IgD-negative memory B cell (primary cell): ENCODE measurements at regions not wholly inside any gene's neighbourhood (a gene's known extent, or its start where the extent isn't known, plus 50 kb on each side); places are given as distances from the start of the nearest gene placed in this dataset.
"Not testable (repeated sequence)": the region's sequence is repeated elsewhere in the genome, so short reads cannot be mapped to it uniquely, and the experiment has no call there.

Experiments used
- H3K27ac Mint-ChIP-seq, 3 donors: one replicate each; pipeline ENCODE4 v1.8.0; 2020 to 2022; ENCODE audit warnings: mild to moderate bottlenecking in 3 of 3, mixed read lengths in 3 of 3, moderate library complexity in 1 of 3
- H3K27me3 Mint-ChIP-seq: one replicate; pipeline ENCODE4 v1.8.0; 2021; ENCODE audit warnings: mixed read lengths
- H3K36me3 Mint-ChIP-seq: one replicate; pipeline ENCODE4 v1.8.0; 2020; ENCODE audit warnings: mild to moderate bottlenecking, mixed read lengths
- H3K4me1 Mint-ChIP-seq, 3 donors: one replicate each; pipeline ENCODE4 v1.8.0; 2020 to 2022; ENCODE audit warnings: mixed read lengths in 3 of 3, mild to moderate bottlenecking in 1 of 3
- H3K4me3 Mint-ChIP-seq, 4 donors: one replicate each; pipeline ENCODE4 v1.8.0; 2020 to 2022; ENCODE audit warnings: mild to moderate bottlenecking in 4 of 4, mixed read lengths in 4 of 4, moderate library complexity in 3 of 4
- H3K9me3 Mint-ChIP-seq, 3 donors: one replicate each; pipeline ENCODE4 v1.8.0; 2020 to 2021; ENCODE audit warnings: mixed read lengths in 3 of 3, mild to moderate bottlenecking in 1 of 3

GRCh38 chr11:13782390-13783075, 114.1 kb downstream of the FAR1 start:
- Mint-ChIP-seq H3K36me3 (no peaks in the 10 kb centered on the region), H3K9me3 (no peaks in the 10 kb centered on the region), H3K4me3 (no peak overlapping the region), H3K27me3 (peaks cover 4% of the 10 kb centered on the region), H3K27ac (peak overlapping the region in 1 of 3 donors; percentile 52), H3K4me1 (no peaks in the 10 kb centered on the region)

DNA sequence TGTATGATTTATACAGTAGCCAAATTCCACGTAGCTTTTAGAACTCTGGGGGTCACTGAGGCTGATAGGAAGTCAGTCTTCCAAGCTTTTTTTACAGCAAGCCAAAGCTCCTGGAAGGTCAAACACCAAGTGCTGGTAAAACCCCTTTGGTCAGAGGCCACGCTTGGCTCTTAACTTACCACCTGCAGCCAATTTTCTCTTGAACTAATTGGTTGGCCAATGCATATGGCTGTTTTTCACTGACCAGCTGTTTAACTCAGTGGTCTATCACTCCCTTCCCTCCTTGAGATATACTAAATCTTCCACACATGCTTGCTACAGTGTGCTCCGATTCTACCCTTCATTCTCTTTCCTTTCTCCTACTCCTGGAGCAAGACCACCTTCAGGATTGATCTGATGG, 116.0 kb downstream of the FAR1 start:
- Mint-ChIP-seq H3K27ac (peak overlapping the region in 1 of 3 donors; percentile 42), H3K9me3 (no peaks in the 10 kb centered on the region), H3K27me3 (peaks cover 2% of the 10 kb centered on the region), H3K36me3 (no peaks in the 10 kb centered on the region), H3K4me1 (no peaks in the 10 kb centered on the region), H3K4me3 (no peak overlapping the region)

DNA sequence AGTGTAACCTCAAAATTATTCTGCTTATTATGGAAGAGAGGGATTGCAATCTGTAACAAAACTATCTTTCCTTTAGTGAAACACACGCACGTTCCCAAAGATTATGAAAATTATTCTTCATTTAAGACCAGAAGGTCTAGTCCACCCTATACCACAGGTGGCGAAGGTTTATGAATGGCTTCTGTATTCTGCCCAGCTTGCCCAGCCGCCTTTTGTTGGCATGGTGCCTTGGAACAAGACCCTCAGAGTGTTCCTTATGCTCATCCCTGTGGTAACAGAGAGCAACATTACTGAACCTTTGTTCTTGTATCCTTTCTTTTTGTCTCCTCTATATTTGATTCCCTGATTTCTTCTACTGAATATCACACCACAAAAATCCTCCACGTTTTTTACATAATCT, 116.4 kb downstream of the FAR1 start:
- H3K27me3 Mint-ChIP-seq, result peaks cover 2% of the 10 kb centered on the region
- H3K9me3 Mint-ChIP-seq, result no peaks in the 10 kb centered on the region
- H3K36me3 Mint-ChIP-seq, result no peaks in the 10 kb centered on the region
- no peaks in the 10 kb centered on the region for H3K4me1 Mint-ChIP-seq
- H3K27ac Mint-ChIP-seq, result no peak overlapping the region
- H3K4me3 Mint-ChIP-seq, result no peak overlapping the region

- H3K27ac Mint-ChIP-seq, result no peak overlapping the region
- peaks cover 2% of the 10 kb centered on the region for H3K27me3 Mint-ChIP-seq
- H3K4me1 Mint-ChIP-seq, result no peaks in the 10 kb centered on the region
- H3K36me3 Mint-ChIP-seq, result no peaks in the 10 kb centered on the region
- no peak overlapping the region for H3K4me3 Mint-ChIP-seq
- no peaks in the 10 kb centered on the region for H3K9me3 Mint-ChIP-seq
Measured at GRCh38 chr11:13786688-13787087, 118.2 kb downstream of the FAR1 start.

DNA sequence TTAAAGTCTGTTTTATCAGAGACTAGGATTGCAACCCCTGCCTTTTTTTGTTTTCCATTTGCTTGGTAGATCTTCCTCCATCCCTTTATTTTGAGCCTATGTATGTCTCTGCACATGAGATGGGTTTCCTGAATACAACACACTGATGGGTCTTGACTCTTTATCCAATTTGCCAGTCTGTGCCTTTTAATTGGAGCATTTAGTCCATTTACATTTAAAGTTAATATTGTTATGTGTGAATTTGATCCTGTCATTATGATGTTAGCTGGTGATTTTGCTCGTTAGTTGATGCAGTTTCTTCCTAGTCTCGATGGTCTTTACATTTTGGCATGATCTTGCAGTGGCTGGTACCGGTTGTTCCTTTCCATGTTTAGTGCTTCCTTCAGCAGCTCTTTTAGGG, 129.1 kb downstream of the FAR1 start:
- H3K27me3 Mint-ChIP-seq, H3K36me3 Mint-ChIP-seq, H3K27ac Mint-ChIP-seq, H3K4me3 Mint-ChIP-seq, H3K9me3 Mint-ChIP-seq, H3K4me1 Mint-ChIP-seq: not testable (repeated sequence)

DNA sequence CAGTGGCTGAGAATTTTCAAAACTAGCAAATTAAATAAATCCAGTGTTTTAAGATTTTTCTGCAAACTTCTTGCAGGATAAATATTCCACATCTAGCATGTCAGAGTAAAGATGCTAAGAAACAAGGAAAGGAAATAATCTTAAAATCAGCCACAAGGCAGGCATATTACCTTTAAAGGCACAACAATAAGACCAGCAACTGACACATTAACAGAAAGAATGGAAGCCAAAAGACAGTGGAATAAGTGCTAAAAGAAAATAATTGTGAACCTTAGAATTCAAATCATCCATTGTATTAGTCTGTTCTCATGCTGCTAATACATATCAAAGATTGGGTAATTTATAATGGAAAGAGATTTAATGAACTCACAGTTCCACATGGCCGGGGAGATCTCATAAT, 132.4 kb downstream of the FAR1 start:
- H3K27ac Mint-ChIP-seq, result no peak overlapping the region
- no peak overlapping the region for H3K4me3 Mint-ChIP-seq
- H3K4me1 Mint-ChIP-seq, result no peaks in the 10 kb centered on the region
- H3K9me3 Mint-ChIP-seq, result peaks cover 3 to 15% (median 4%) of the 10 kb centered on the region in 3 donors
- peaks cover 3% of the 10 kb centered on the region for H3K27me3 Mint-ChIP-seq
- no peaks in the 10 kb centered on the region for H3K36me3 Mint-ChIP-seq

DNA sequence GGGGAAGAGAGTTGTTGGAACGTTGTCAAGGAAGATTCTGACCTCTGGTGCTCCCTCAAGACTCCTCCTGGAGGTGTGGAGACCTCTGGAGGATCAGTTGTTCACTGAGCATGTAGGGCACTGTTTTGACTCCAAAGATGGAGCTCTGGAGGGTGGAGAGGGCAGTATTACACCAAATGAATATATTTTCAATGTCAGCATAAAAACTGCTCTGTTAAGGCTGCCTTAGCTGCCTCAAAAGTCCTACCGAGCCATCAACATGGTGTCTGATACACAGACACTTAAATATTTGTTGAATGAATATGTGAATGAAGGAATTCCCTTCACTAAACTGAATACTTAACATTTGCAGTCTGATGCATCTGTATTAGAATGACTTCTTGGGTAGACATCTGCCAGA, 144.2 kb upstream of the SPON1 start:
- no peak overlapping the region for H3K27ac Mint-ChIP-seq
- peaks cover 1 to 24% (median 20%) of the 10 kb centered on the region in 3 donors for H3K9me3 Mint-ChIP-seq
- H3K36me3 Mint-ChIP-seq, result no peaks in the 10 kb centered on the region
- no peaks in the 10 kb centered on the region for H3K4me1 Mint-ChIP-seq
- no peak overlapping the region for H3K4me3 Mint-ChIP-seq
- H3K27me3 Mint-ChIP-seq, result peaks cover 3% of the 10 kb centered on the region

DNA sequence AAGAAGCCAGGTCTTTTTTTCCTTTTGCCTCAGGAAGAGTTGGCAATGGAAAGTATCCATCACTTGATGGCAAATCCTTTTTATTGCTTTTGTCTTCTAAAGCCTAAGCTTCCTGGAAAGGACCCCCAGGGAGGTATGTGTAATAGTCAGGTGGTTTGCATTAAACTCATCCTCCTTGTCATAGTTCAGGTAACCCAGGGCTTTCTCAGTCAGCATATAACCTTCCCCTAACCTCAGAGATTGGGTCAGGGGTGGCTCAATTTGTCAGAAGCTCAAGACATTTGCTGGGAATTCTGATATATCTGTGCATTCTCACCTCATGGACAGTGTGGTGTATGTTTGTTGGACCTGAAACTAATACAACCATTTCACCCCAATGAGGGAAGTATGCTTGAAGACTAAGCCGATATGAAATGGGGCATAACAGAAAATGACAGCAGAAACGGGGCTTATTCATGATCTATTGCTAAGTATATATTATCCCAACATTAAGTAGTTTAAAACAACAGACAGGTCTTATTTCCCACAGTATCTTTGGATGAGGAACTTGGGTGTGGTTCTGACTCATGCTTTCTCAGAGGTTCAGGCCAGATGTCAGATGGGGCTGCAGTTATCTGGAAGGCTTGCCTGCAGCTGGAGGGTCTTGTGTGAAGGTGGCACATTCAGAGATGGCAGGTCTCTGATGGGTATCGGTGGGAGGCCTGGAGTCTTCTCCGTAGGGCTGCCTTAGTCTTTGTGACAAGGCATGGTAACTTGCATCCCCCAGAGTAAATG, 135.8 kb upstream of the SPON1 start:
- Mint-ChIP-seq H3K27ac (no peak overlapping the region), H3K4me1 (no peaks in the 10 kb centered on the region), H3K9me3 (peaks cover 5 to 11% (median 10%) of the 10 kb centered on the region in 3 donors), H3K4me3 (no peak overlapping the region), H3K27me3 (peaks cover 9% of the 10 kb centered on the region), H3K36me3 (peaks cover 4% of the 10 kb centered on the region)

DNA sequence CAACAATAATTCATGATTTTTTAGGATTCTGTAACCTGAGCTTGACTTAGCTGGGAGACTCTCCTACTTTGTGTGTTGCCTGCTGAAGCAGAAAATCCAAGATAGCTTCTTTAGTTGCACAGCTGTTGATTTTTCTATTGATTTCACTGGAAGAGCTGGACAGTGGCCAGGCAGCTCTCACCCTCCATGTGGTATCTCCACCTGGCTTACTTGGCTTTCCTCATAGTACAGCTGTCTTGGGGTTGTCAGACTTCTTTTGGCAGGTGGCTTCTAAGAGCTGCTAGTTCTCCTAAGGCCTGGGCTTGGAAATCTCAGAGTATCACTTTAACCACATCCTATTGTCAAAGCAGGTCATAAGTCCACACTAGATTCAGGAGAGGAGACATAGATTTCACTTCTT, 130.8 kb upstream of the SPON1 start:
- H3K4me3 Mint-ChIP-seq, result no peak overlapping the region
- H3K4me1 Mint-ChIP-seq, result peaks cover 0 to 1% (median 0%) of the 10 kb centered on the region in 3 donors
- H3K27ac Mint-ChIP-seq, result no peak overlapping the region
- peaks cover 4% of the 10 kb centered on the region for H3K36me3 Mint-ChIP-seq
- H3K9me3 Mint-ChIP-seq, result peaks cover 3 to 15% (median 9%) of the 10 kb centered on the region in 3 donors
- H3K27me3 Mint-ChIP-seq, result peaks cover 12% of the 10 kb centered on the region

DNA sequence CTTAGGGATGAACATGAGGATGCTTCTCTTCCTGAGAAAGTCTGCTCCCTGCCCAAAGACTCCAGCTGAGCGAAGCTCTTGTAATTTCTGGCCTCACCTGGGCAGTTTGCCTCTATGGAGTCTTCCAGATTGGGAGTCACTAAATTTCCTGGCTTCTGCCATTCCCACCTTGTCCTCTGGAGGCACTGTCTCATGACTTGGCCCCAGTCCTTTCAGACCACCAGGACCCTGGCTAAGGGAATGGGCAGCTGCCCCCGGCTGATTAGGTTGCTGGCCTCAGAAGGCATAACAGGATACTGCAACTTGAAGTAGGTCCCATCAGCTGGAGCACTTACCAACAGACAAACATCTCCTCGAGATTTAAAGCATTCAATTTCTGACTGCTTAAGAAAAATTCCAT, 128.1 kb upstream of the SPON1 start:
- Mint-ChIP-seq H3K27ac (no peak overlapping the region), H3K4me3 (no peak overlapping the region), H3K27me3 (peaks cover 10% of the 10 kb centered on the region)

GRCh38 chr11:13836666-13837065, 125.9 kb upstream of the SPON1 start:
- H3K27me3 Mint-ChIP-seq, result peaks cover 7% of the 10 kb centered on the region
- H3K4me3 Mint-ChIP-seq, result no peak overlapping the region
- H3K9me3 Mint-ChIP-seq, result peaks cover 0 to 4% (median 2%) of the 10 kb centered on the region in 3 donors
- no peaks in the 10 kb centered on the region for H3K36me3 Mint-ChIP-seq
- H3K4me1 Mint-ChIP-seq, result peaks cover 0 to 15% (median 6%) of the 10 kb centered on the region in 3 donors
- H3K27ac Mint-ChIP-seq, result no peak overlapping the region

More for the DNA sequence above, 128.1 kb upstream of the SPON1 start:
- Mint-ChIP-seq H3K4me1 (peaks cover 0 to 5% (median 2%) of the 10 kb centered on the region in 3 donors), H3K36me3 (no peaks in the 10 kb centered on the region), H3K9me3 (peaks cover 0 to 14% (median 5%) of the 10 kb centered on the region in 3 donors)

DNA sequence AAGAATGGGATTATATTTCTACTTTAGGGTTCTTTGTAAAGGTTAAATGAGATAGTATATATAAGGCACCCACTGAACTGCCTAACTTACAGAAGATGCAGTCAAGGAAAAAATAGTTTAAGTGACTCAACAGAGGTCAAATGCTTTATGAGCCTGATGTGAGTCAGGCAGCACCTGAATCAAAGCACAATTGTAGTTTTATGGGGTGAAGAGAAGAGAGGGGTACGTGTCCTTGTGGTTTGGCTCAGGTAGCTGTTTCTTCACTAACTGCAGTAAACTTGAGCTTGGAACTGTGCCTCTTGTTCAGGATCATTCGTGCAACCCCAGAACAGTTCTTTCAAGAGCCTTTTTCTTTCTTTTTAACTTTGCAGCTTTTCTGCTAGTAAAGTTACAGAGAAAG, 125.2 kb upstream of the SPON1 start:
- H3K4me1 Mint-ChIP-seq, result peaks cover 0 to 15% (median 6%) of the 10 kb centered on the region in 3 donors
- H3K4me3 Mint-ChIP-seq, result no peak overlapping the region
- H3K27ac Mint-ChIP-seq, result no peak overlapping the region
- peaks cover 7% of the 10 kb centered on the region for H3K27me3 Mint-ChIP-seq
- no peaks in the 10 kb centered on the region for H3K36me3 Mint-ChIP-seq
- peaks cover 0 to 4% (median 2%) of the 10 kb centered on the region in 3 donors for H3K9me3 Mint-ChIP-seq

GRCh38 chr11:13841393-13841792, 121.1 kb upstream of the SPON1 start:
- Mint-ChIP-seq H3K27me3 (peaks cover 2% of the 10 kb centered on the region), H3K9me3 (no peaks in the 10 kb centered on the region), H3K4me1 (peaks cover 0 to 15% (median 7%) of the 10 kb centered on the region in 3 donors), H3K36me3 (no peaks in the 10 kb centered on the region), H3K4me3 (no peak overlapping the region), H3K27ac (no peak overlapping the region)

GRCh38 chr11:13848031-13848430, 114.5 kb upstream of the SPON1 start:
- H3K4me3 Mint-ChIP-seq, result no peak overlapping the region
- no peak overlapping the region for H3K27ac Mint-ChIP-seq
- no peaks in the 10 kb centered on the region for H3K36me3 Mint-ChIP-seq
- H3K9me3 Mint-ChIP-seq, result no peaks in the 10 kb centered on the region
- H3K4me1 Mint-ChIP-seq, result peaks cover 4 to 9% (median 8%) of the 10 kb centered on the region in 3 donors
- H3K27me3 Mint-ChIP-seq, result peaks cover 24% of the 10 kb centered on the region

DNA sequence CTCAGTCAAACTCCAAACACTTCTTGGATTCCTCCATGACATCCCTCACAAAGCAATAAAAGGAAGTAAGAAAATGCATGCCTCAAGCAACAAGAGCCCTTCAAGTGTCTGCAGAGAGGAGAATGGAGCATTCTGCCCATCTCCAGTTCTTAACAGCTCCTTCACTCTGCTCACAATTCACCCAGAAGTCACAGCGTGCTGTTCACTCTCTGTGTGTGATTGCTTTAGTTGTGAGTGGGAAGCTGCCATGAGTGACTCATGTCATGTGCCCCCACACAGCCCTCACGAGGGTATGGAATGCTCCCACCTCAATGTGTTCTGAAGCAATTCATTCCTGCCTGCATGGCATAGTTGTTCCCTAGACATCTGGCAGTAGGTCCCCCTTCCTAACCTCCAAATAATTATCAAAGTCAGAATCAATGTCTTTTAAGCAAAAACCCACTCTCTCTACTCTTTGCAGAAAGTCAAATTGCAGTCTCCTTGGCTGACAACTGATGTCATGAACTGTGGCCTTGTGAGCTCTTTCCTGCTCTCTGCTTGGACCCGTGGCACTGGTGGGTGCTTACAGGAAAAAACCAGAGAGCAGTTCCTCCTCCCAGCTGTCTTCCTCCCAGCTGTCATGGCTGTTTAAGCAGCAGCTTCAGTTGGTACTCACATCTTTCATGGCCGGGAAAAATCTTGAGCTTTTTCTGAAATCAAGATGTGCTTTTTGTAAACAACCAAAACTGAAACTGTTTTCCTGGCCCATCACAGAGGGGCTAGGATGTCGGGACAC, 112.1 kb upstream of the SPON1 start:
- H3K4me3 Mint-ChIP-seq, result peak overlapping the region in 1 of 4 donors; percentile 18

More for the DNA sequence above, 112.1 kb upstream of the SPON1 start:
- Mint-ChIP-seq H3K27me3 (peaks cover 24% of the 10 kb centered on the region), H3K36me3 (no peaks in the 10 kb centered on the region), H3K27ac (peak overlapping the region in 1 of 3 donors; percentile 13), H3K4me1 (peaks cover 4 to 9% (median 8%) of the 10 kb centered on the region in 3 donors), H3K9me3 (peaks cover 0 to 2% (median 0%) of the 10 kb centered on the region in 3 donors)
